GM19023 (cell line): ENCODE measurements at regions not wholly inside any gene's neighbourhood (a gene's known extent, or its start where the extent isn't known, plus 50 kb on each side); places are given as distances from the start of the nearest gene placed in this dataset.

ENCODE experiments used
- ATAC-seq: cut with Tn5 transposase; IDR thresholded peaks from one replicate; pipeline ENCODE4 v1.9.1; 2021; ENCODE audit warnings: mild to moderate bottlenecking, moderate library complexity; ENCODE audit not compliant: unreplicated experiment

DNA sequence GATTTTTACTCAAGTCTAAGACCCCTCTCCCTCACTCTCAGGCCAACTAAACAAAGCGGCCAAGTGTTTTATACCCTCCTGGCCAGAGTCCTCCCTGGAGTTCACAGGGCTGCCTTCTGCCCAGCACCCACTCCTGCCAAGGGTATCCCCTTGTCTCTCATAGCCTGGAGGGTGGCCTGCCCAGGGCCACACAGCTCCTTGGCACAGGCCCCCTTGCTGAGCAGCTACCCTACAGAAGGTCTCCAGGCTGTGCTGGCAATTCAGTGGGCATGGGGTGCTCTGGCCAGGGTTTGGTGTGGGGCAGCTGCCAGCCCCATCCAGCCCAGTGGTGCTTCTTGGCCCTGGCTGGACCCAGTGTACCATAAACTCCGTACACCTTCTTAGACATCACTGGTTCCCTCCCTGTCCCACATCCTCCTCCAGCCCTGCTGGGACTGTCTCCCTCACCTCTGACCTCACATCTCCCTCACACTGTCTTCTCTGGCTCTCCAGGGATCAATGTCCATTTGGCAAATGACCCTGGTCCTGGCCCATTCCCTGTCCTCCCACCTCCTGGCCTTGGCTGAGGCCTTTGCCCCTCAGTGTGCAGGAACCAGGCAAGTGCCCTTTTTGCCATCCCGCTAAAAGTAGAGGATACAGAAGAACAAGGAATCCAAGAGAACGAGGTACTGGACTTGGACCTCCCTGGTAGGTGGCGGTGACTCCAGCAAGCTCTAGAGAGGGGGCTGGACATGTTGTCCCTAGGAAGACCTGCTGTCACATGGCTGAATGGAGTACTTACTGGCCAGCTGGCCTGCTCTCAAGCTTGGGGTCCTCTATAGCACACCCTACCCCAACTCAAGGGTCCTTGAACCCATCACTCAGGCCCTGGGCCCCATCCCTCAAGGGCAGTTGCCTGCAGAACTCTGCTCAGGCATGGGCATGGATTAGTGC is 50.0 kb upstream of the TRPM1 start:
- ATAC-seq = no peak

DNA sequence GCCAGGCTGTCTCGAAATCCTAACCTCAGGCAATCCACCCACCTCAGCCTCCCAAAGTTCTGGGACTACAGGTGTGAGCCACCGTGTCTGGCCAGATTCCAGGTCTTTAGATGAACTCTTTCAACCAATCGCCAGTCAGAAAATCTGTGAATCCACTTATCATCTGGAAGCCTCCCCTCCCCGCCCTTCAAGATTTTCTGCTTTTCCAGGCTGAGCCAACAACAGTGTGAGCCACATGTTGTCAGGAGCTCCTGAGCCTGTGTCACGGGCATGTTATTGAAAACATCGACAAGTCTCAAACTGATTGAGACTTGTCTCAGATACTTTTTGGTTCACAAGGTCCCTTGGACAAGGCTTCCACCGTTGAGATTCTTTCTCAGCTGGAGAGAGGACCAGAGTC is 52.0 kb upstream of the TRPM1 start:
- no peak for ATAC-seq

DNA sequence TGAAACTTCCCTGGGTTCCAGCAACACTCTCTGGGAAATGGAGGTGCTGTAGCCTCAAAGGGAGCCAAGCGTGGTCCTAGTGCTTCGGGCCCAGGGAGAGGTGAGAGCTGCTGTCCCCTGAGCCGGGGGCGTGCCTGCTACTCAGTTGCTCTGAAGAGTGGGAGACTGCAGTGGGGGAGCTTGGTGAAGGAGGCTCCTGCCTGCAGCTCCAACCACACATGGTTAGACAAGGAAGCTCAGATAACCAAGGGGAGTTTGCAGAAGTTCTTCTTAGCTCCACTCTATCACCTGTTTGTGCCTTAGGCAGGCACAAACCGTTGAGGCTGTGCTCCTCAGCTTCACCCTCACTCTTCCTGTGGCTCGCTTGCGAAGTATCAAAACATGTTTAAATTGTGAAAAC is 53.6 kb upstream of the TRPM1 start:
- no peak for ATAC-seq

DNA sequence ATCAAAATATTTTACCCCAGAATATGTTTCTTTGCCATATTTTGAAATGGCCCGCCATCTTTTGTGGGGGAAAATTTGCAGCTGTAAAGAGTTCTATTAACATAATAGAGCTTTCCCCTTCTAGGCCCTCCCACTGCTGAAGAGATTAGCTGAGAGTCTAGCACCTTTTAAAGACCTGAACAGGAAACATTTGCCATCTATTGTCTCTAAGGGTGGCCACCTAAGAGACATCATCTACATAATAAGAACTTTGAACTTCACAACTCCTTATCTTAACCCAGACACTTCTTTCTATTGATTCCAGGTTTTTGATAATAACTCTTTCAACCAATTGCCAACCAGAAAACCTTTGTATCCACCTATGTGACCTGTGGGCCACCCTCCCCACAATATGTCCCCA is 54.7 kb upstream of the TRPM1 start:
- no peak for ATAC-seq

DNA sequence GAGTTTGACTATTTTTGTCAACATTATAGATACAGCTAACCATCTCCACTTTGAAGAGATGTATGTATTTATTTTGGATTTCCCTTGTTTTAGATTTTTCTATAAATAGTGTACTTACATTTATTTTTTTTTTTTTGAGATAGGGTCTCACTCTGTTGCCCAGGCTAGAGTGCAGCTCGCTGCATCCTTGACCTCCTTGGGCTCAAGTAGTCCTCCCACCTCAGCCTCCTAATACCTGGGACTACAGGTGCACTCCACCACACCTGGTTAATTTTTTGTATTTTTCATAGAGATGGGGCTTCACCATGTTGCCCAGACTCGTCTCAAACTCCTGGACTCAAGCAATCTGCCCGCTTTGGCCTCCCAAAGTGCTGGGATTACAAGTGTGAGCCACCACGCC is 55.3 kb upstream of the TRPM1 start:
- ATAC-seq = no peak

DNA sequence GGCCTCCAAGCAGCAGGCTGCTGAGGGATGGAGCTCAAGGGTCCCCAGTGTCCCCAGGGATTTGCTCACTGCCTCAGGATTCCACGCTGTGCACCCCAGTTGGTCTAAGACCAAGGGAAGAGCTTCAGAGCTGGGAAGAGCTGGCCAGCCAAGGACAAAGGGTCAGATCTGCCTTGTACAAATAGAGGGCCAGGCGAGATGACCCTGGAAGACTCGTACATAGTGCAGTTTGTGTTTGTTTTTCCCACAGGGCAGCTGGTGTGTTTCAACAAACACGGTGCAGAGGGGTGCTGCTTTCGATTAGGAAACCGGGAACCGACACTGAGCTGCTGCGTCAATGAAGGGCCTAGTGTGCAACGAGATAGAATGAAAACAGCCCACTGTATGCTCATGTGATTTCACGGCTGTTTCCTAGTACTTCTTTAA is 56.1 kb upstream of the TRPM1 start:
- ATAC-seq = no peak

DNA sequence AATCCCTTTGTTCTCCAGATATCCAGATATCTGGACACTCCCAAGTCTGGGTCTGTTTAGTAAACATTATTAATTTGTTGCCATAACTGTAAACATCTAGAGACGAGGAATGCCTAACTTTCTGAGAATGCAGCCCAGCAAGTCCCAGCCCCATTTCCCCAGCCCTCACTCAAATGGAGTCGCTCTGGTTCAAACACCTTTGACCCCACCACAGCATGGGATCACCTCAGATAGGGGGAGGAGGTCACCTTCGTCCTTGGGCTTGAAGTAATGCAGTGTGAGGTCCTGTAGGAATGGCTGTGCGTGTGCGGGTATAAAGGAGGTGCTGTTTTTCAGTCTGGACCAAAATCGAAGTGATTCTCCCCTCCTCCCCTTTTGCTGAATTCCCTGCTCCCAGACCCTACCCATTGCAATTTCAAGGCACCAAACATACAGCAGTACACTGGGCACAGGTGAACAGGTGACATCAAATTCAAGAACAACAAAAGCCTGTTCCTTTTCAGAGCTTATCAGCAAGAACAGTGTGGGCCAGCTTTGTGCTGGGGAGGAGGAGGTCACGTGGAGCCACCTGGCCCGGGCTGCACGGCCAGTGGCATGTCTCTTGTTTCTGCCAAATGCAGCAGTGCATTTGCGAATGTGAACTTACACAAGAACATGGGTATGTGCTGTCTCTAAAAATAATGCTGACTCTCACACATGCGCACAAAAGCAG is 57.5 kb upstream of the TRPM1 start:
- no peak for ATAC-seq

DNA sequence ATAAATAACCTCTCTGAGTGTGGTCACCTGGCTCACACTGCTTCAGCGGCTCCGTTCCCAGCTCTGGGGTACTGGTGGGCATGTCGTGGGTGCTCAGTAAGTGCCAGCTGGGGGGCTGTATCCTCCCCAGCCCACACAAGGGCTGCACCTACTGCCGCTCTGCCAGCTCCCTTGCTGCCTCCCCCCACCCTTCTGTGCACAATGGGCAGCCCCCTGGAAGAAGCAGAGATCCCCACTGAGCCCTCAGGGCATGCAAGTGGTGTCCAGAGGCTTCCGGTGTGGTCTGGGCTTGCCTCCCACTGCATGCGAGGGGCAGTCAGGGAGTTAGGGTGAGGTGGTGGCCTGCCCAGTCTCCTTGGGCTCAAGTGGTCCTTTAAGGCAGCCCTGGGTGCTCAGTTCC is 58.3 kb upstream of the TRPM1 start:
- no peak for ATAC-seq

DNA sequence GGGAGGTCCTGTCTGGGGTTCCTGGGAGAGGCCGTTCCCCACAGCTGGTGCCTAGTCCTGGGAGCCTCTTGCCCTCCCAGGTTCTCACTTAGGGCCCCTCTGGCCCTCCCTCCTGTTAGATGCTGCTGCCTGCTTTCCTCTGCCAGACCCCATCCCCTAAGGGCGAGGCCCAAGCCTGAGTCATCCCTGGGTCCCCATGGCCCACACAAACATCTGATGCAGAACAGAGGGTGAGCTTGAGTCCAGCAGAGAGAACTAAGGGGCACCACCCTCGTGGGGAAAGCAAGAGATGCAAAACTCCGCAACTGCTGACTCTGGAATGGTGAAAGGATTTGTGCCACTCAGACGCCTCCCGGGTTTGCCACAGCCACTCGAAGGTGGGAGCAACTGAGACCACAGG is 58.8 kb upstream of the TRPM1 start:
- no peak for ATAC-seq

DNA sequence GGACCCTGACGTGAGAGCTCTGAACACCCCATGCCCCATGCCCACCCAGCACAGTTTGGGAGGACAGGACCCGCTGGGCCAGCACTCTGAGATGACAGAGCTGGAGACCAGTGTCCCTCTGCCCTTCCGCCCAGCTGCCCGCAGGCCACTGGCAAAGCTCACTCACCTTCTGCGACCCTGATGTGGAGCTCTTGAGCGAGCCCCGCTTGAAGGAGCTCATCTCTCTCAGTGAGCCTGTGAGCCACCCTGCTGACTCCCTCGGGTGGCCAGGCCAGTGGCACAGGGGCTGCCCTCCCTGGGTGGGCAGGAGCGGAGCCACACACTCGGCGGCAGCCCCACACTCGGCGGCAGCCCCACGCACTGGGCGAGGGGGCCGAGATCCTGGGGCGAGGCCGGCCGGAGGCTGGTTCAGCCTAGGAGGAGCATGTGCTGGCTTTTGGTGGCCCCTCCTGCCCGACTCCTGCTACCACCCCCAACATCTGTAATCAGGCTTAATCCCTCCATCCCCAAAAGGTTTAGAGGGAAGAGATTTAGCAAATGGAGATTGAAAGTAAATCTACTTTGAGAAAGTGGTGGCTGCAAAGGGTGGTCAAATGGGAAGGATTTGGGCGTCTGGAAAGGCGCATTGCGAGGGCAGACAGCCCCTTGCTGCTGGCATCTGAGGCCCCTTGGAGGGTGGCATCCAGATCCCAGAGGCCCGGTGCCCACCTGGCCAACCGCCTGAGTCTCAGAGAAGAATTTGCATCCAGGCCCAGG is 59.4 kb upstream of the TRPM1 start:
- no peak for ATAC-seq

DNA sequence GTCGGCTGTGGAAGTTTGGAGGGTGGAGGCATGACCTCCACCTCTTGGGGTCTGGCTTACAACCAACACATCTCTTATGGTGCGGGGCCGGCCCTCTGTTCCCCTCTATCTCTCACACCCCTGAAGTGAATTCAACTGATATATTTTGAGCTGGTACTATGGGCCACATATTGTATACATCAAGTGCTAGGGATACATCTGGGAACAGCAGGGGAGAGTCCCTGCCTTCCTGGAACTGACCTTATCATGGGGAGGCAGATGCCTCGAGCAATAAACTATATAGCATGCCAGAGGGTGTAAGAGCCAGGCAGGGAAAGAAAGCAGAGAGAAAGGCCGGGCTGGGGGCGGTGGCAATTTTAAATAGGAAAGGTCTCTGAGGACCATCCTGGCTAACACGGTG is 60.4 kb upstream of the TRPM1 start:
- ATAC-seq = no peak

DNA sequence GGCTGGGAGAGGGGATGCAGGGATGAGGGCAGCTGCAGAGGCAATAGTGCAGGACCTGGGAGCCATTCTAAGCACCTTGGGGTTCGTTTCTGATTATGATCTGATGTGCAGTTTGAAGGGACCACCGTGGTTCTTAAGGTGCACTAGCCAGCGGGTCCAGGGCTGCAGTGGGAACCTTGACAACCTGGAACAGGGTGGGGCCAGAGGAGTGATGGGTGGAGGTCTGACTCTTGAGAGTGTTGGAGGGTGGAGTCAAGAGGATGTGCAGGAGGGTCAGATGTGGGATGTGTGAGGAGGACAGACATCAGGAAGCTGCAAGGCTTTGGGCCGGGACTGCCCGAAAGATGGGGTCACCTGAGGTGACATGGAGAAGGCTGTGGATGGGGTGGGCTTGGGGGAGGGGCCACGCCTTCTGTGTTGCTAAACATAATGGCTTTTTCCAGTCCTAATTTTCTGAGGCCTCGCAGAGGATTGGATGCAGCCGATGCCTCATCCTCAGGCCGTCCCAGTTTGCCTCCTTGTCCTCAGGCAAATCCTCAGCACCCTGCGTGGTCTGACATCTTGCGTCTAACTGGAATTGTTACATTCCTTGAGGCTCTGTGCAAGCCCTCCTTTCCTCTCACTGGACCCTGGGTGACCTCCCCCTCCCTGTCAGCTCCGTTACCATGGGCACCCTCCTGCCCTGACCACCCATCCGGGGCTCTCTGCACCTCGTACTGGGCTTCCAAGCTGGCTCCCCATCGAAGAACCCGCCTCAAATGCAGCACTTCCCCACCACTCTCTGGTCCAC is 61.4 kb upstream of the TRPM1 start:
- no peak for ATAC-seq

DNA sequence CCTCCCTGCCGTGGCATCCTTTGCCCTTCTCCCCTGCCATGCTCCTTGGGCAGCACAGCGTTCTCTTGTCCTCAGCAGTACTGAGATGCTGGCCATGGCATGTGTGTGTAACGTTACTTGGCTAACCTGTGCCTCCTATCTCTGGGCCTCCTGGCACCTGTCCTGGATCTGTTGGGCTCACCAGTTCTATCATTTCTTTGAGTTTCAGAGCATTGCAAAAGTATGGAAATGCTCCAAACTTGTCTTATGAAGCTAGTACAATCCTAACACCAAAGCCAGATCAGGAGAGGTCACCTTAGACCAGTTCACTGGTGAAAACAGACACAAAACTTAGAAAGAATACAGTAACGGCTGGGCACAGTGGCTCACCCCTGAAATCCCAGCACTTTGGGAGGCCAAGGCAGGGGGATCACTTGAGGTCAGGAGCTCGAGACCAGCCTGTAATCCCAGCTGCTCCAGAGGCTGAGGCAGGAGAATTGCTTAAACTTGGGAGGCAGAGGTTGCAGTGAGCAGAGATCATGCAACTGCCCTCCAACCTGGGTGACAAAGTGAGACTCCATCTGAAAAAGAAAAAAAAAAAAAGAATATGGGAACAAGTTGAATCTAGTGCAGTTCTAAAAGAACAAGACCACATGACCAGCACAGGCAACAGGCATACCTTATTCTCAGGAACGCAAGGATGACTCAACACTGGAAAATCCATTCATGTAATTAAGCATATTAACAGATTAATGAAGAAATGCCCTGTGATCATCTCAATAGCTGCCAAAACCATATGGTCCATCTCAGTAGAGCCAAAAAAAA is 62.4 kb upstream of the TRPM1 start:
- ATAC-seq = no peak

DNA sequence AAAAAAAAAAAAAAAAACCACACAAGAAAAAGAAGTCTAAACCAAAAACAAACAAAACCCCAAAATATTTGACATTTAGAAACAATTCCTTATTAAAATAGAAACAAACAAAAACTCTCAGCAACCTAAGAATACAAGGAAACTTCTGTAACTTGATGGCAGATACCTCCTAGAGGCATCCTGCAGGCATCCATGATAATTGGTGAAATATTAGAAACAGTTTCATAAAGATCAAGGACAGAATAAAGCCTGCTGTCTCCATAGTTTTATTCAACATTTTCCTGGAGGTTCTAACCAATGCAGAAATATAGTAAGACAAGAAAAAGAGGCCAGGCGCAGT is 63.0 kb upstream of the TRPM1 start:
- no peak for ATAC-seq

DNA sequence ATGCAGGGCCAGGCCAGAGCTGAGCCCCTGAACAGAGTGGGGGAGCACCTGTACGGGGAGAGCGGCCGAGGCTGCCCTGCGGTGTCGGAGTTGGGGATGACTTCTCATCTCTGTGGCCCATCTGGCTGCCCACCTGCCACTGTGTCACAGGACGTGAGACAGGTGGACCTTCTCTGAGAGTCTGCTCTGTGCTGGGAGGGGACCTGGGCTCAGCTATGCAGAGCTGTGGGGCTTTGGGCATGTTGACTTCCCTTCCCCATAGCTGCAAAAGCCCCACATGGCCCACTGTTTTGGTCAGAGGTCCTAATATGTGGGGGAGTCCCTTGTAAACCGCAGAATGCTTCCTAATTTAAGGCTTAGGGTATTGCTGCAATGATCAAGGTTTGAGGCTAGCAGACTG is 68.0 kb upstream of the TRPM1 start:
- no peak for ATAC-seq

DNA sequence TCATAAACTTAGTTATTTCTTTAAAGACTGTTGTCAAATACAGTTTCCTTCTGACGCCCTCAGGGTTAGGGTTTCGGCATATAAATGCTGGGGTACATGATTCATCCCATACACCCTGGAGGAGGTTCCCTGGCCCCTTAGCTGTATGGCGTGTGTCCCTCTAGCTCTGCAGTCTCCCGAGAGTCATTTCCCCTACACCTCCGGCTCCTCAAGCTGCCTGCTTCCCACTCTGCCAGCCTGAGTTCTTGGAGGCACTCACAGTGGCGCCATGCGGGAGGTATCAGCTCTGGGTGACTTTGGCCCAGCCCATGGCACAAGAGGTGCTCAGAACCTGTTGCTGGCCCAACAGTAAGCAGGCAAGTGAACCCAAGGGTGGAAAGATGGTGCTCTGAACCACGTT is 70.2 kb upstream of the TRPM1 start:
- no peak for ATAC-seq

DNA sequence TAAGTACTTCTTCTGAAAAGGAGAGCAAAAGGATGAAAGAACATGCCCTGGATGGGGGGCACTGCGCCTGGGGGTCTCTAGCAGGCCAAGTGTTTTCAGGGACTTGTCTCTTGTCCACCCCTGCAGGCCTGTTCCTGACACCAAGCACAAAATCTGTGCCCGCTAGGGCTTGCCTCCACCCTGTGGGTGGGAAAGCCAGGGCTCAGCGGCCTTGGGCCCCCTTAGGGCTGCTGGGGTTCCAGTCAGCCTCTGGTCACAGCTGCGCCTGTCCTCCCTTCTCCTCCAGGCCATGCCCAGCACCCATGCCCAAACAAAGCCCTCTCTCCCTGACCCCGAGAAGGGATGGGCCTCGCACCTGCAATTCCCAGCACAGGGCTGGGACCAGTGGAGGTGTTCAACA is 71.1 kb upstream of the TRPM1 start:
- ATAC-seq = no peak

DNA sequence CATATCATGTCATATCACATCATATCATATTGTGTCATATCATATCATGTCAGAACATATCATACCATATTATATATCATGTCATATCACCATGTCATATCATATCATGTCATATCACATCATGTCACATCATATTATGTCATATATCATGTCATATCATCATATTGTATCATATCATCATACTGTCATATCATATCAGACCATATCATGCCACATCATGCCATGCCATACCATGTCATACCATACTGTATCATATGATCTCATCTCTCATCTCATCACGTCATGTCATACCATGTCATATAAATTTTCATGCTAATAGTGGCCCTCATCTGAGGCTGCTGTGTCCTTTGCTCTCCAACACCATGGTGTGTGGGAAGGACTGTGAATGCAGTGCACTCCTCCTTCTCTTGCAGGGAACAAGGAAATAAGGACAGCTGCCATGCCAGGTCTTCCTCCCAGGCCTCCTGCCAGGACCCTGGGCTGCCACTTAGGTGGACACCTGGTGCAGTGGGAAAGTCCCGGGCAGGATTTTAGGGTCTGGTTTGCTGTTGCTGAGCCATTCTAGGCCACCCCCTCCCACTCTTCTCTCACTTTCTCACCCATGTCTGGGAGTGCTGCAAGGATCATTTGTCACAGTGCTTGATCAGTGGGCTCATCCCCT is 72.4 kb upstream of the TRPM1 start:
- no peak for ATAC-seq

DNA sequence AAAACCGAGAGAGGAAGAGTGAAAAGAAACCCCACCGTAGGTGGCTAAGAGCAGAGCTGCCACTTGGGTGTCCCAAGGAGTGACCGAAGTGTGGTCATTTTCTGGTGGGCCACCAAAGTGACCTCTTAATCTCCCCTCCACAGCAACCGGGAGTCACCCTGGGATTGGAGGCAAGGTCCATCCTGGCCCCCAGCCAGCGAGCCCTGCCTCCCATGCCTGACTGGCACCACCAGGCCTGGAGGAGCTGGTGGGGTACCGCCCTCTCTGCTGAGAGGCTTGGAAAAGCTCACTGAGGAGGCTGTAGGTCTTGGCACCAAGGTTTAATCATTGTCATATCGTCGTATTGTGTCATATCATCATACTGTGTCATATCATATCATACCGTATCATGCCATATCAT is 74.0 kb upstream of the TRPM1 start:
- no peak for ATAC-seq

DNA sequence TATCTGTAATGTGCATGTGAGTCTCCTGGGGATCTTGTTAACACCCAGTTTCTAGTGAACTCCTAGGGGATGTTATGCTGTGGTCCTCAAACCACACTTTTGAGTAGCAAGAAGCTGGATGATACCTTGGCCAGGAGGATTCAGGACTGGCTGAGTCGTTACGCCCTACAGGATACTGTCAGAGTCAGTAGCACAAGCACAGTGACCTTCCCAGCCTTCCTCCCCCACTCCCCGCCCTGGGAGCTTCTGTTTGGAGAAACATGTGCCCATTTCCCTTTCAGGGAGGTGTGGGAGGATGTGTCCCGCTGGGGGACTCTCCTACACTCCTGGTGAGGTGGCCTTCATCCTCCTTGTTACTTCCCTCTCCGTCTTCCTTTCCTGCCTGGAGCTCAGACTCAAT is 76.4 kb upstream of the TRPM1 start:
- no peak for ATAC-seq
